Activated naive CD4-positive, alpha-beta T cell treated with Interleukin-2 at 50 U/mL for 16 hours (primary cell): ENCODE measurements at regions not wholly inside any gene's neighbourhood (a gene's known extent, or its start where the extent isn't known, plus 50 kb on each side); places are given as distances from the start of the nearest gene placed in this dataset.

Experiments
- DNase-seq: peaks from one replicate; pipeline ENCODE4 v3.0.0-alpha.2; 2020

DNA sequence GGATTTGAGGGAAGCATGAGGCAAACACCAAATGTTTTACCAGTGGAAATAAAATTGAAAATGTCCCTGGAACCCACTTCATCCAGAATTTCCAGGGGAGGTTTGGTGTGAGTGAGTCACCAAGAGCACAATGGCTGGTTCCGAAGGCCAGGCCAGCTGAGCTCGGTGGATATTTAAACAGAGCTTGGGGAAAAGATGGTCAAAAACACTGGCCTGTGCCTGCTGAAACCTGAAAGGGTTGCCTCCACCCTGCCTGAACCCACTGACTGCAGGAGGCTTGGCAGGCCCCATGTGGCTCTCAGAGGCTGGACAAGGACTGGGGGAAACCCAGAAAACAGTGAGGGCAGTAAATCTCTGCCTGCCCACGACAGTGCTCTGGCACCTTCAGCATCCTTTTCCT lies 93.9 kb downstream of the TTC32 start:
- no peak for DNase-seq

DNA sequence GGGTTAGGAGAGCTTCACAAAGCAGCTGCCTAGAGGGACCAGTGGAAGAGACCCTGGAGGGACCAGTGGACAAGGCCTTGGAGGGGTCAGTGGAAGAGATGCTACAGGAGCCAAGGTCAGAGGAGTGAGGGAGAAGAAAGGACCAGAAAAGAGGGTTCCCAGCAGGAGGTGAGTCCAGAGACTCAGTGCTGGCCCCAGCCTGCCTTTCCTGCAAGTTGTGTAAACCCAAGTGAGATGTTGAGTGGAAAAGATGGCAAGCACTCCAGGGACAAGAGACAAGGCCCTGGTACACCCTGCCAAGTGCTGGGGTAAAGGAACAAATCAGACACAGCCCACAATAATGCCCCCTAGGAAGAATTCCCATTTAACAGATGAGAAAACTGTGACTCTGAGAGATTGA lies 94.4 kb downstream of the TTC32 start:
- DNase-seq: no peak

DNA sequence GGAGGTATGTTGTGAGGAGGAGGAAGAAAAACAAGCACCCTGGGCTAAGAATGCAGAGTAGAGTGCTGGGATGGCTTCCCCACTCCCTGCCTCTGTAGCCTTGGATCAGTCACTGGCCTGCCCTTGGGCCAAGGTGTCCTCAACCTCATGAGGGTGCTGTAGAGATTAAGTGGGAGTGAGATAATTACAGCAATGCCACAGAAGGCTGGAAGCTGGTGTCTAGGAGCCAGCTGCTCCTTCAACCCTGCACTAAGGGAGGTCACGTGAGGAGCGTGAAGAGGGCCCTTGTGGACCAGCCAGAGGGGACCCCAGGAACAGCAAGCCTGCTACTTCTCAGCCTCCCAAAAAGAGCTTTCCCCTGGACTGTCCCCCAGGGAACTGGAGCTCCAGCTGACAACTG lies 95.2 kb downstream of the TTC32 start:
- no peak for DNase-seq

DNA sequence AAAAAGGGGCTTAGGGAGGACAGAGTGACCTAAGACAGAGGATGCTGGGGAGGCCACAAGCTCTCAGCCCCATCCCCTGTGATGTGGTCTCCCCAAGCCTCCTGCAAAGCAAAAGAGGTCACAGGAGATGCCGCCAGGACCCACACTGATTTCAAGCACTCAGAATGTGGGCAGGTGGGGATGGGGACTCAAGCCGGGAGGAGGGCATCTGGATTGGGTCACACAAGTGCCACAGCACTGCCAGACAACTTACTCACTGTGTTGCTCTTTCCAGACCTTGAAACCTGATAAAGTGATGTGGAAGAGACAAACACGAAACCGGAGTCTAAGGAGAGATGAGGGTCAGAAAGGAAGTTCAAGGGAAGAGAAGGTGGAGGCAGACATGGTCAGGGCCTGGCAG lies 95.7 kb downstream of the TTC32 start:
- DNase-seq: no peak

DNA sequence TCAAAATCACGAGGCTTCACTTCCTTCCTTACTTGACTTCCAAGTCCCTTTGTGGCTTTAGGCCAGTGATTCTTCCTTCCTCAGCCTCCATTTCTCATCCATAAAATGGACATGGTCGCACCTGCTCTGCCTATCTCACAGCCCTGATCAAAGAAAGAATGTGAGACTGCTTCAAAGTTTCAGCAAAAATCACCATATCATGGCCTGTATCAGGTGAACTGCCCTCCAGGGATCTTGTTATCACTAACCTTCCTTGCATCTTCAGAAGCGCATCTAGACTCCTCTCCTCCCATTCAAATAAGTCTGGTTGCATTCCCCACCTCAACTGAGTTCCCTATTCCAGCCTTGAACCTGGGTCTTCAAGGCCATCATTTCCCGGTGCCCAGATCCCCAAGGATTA lies 96.5 kb downstream of the TTC32 start:
- no peak for DNase-seq

DNA sequence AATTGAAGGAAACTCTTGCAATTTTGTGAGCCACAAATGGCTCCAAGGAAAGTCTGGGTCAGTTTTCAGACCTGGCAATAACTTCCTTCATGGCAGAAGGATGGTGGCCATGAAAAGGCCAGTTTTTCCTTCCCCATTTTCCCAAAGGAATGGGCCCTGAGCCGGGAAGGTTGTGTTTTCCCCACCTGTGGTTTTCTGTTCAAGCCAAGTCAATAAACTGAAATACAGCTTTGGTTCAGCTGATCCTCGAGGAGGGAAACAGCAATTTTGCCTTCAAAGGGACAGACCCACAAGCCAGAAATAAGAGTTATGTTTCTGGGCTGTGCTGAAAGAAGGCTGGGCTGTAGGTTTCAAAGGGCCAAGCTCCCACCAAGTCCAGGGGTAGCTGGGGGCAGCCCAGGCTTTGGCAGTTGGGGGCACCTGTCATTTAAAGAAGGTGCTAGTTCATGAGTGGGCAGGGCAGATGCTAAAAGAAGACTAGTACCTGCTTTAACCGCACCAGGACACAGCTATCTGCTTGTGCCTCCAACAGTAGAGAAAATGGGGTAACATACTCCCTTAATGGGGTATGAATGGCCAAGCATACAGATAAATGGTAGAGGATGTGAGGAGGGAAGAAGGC lies 97.0 kb downstream of the TTC32 start:
- DNase-seq: no peak

DNA sequence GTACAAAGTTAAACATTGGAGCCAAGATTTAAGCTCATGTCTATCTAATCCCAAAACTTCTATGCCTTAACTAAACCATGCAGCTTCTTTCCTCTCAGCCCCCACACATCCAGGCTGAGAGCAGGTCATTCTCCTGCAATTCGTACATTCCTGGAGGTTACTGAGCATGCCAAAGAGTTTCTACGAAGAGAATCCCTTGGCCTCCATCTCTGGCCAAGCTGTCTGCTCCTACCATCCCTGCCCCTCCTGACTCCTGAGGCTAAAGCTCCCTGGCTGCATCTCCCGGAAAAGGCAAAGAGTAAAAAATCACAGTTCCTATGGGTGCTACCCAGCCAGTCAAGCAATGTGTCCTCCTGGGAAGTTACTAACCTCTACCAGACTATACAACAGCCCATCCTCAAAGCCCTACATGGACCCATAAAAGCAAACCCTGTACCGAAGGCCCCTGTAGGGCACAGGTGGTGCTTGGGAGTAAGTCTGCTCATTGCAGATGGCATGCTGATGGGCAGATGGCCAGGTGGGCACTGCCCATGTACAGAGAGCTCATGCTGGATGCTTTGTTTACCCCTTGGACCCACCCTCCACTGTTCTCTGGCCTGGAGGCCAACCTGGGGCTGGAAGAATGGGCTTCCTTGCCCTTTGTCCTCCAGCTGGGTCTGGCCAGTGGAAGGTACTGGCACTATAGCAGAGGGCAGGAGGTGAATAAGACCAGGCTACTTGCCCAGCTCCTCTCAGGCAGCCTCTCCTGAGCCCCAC lies 99.5 kb downstream of the TTC32 start:
- no peak for DNase-seq

DNA sequence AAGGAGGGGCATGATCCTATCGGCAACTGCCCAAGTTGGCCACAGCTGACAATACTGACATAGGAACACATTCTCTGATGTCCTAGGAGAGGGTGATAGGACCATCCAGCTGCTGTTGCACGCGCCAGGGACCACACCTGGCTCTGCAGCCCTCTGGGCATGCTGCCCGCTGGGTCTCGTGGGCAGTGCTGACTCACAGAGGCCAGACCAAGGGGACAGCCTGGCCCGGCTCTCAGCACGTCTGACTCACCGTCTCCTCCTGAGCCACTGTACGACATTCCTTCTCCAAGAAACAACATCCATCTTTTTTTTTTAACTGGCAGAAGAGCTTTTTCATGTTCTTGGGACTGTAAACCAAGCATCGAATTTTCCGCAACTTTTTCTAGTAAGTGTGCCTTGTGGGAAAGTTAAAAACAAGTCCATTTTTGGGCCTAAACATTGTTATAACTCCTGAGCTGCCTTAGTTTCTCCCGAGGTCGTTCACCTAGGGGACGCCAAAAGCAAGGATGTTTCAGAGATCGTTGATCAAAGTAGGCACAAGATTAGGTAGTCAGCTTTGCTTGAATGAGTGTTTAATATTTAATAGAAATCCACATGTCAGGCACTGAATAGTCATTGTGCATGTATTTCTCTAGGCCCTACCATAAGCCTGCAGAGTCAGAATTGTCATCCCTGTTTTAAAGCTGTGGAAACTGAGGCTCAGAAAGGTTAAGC lies 100.3 kb downstream of the TTC32 start:
- DNase-seq: no peak

DNA sequence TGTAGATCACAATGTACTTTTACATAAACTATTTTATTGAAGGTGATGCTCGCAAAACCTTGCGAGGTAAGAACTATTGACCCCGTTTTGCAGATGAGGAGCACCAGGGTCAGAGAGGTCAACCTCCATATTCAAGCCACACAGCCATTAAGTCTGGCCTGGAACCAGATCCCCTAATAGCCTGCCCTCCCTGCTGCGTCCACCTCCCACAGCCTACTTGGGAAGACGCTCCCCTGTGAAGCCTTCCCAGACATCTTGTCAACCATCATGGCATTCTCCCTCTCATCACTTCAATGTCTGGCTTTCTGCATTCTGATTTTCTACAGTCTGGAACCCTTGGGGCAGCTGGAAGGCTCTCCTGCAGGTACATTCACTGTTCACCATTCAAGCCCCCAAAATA lies 101.0 kb downstream of the TTC32 start:
- DNase-seq: no peak

DNA sequence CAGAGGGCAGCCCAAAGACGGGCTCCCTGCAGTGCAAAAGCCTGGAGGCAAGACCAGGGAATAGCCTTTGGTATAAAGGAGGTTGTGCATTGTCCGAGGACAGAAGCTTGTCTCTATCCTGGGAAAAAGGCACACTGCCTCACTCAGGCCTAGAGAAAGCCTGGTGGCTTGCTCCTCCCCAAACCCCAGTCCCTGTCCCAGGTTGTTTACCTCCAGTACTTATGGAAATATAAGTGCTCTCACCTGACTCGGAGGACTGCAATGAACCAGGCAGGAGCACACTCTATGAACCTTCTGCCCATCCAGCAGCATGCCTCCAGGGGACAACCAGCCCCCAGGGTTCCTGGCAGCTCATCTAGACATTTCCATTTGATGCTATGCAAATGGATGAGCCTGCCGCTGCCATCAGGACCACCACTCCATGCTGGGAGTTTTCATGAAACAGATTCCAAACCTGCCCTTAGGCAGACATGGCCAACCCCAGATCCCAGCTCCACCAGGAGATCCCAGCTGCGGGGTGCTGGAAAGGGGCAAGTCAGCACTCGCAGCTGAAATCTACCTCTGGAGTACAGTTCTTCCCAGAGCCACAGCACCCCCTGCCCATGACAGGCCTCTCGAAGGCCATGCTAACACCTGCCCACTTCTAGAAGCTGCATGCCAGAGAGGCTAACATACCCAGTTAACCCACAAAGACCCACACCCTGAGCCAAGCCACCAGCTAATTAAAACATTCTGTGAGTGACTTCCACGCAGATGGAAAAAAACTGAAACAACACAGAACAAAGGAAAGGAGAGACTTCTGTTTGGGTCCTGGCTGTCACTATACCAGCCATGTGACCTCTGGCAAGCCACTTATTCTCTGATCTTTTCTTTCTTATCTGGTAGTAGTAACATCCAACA lies 101.7 kb downstream of the TTC32 start:
- no peak for DNase-seq

DNA sequence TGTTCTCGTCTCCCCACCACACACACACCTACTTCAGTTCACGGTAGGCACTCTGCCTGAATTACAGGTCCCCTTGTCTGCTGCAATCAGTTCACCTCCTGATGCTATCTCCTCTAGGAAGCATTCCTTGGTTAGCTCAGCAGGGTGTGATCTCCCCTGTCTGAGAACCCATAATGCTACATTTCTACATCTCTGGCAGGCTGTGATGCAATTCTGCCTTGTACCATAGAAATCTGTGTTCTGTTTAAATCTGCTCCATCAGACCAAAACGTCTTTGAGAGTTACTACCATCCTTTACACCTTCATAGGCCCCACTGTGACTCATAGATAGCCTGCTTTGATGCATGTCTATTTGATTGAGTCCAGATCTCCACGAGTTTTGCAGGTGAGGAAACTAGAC lies 103.9 kb downstream of the TTC32 start:
- no peak for DNase-seq

DNA sequence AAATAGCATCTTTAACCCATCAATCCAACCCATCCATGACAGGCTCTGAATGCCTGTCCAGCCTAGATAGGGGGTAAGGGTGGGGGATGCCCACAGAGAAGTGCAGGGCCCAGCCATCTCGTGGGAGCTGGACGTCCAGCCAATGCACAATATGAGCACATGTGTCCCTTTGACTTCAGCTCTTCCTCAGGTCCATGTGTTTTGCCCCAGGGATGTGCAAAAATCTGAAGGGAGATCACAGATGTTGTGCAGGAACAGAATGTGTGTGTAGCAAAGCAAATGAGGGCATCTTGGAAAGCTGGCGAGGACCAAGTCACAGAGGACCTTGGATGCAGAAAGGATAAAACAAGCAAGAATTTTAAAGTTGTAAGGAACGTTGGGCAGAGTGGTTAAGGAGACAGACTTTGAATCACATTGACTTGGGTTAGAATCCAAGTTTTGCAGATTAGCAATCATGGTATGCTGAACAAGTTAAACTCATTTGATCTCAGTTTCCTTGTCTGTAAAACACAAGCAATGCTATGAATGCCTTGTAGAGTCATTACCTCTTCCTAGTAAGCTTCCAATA lies 104.5 kb downstream of the TTC32 start:
- DNase-seq: no peak

DNA sequence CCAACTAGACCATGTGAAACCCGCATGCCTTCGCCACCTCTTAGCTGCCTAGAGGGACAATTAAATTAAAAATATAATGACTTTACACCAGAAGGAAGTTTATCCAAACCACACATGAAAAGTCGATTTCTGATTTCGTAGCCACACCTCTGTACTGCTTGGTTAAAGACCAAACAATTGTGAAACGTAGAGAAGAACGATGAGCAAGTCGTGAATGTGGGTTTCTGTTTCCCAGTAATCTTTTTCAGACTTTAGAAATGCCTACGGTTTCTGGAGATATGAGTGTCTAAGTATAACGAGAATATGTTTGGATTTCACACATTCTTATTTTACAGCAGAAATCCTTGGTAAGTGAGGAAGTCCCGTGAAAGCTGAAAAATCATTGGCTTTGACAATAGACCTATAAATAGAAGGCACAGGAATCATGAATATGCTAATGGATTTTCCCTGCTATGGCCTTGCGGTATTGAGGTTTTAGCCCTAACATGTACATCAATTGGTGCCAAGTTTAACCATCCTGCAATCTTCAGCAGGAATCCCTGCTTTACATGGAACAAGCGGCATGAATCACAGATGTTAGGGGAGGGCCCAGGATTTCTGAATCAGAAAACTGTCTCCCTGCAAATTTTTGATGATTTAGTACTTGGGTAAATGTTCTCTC lies 105.6 kb downstream of the TTC32 start:
- no peak for DNase-seq

DNA sequence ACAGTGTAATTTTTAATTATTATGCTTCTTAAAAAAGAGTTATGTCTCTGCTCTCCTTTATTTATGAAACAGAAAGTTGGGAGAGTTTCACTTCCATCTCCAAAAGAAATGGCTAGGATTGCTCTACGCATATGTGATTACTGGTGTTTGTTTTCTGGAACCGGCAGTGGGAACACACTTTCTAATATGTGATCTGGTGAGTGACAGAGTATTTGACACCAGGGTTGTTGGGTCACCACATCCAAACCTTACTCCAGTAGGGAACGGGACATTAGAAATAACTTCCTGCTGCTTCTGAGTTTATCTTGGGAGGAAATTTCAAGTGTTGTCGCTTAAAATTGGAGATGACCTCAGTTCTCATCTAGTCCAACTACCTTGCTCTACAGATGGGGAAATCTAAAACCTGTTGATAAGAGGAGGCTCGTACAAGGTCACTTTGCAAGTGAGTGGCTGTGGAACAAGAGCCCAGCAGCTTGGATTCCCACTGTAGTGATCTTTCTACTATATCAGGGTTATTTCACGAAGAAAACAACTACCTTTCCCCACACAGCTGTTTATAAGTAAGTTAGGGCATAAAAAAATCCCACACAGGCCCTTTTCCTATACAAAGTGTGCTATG lies 108.5 kb downstream of the TTC32 start:
- no peak for DNase-seq

DNA sequence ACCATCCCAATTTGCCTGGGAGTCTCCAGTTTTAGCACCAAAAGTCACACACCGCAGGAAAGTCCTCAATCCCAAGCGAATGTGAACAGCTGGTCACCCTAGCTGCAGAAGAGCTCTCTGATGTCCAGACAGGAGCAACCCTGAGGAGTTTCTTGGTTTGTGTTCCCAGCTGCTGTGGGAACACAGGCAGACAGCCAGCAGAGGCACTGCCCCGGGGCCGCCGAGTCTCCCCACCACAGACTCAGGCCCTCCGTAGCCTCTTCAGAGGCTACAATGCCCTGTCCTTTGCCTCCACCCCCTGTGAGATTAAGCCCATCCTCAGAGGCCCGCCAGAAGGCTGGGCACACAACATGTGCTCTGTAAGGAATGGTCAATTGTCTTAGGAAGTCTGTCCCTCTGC lies 111.5 kb downstream of the TTC32 start:
- DNase-seq: no peak

DNA sequence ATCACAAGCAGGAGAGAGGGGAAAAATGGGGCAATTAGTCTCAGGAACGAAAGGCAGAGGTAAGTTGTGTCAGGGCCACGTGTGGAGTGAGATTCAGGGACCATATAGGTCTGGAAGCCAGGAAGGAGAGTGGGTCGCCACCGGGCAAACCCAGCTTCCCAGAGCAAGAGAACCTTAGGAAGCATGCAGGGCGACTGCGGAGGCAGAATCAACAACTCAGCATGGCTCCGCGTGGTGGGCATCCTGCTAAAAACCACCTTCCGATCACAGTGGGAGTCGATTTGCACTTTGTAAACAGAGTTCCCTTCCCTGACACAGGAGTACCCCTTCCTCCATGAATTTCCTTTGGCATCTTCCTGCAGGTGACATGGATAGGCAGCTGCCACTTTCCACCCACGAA lies 114.6 kb downstream of the TTC32 start:
- DNase-seq: no peak

DNA sequence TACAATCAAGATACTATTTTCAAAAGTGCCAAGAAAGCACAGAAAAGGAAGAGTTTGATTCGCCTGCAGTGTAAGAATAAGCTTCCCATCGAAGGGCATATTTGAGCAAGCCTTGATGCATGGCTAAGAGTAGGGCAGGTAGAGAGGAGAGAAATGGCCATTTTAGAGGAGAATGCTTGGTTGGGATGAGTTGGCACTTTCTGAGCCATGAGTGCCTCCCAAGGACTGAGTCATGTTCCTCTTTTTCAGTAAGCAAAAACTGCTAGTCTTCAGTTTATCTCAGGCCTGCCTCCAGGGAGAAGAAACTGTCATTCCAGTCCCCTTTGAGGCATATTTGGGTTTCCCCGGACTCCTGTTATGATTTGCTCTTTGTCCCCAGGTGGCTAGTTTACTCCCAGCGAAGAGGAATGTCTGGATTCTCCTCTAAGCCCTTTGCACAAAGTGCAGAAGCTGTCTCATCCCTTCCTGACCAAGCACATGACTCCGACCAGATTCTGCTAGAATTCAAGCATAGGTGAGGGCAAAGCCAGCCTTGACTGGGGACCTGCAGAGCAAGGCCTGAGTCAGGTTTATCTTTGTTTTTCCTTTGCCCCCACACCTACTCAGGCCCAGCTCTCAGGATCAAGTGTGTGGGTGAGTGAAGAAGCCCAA lies 115.2 kb downstream of the TTC32 start:
- DNase-seq: no peak

DNA sequence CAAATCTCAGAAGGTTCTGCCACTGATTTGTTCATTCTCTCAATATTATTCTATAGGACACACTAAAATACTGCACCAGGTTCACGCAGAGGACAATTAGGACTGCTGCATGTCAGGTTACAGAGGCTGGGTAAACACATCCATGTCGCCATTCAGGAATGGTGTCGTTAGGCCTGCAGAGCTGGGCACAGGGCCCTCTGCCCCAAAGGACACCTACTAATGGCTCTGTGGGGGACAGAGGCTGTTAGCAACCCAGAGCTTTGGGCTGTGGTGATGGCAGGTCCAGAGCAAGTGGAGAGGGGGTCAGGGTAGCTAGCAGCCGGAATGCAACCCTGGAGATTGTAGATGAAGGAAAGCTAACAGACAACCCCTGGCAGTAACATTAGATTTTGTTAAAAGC lies 115.9 kb downstream of the TTC32 start:
- DNase-seq: no peak

DNA sequence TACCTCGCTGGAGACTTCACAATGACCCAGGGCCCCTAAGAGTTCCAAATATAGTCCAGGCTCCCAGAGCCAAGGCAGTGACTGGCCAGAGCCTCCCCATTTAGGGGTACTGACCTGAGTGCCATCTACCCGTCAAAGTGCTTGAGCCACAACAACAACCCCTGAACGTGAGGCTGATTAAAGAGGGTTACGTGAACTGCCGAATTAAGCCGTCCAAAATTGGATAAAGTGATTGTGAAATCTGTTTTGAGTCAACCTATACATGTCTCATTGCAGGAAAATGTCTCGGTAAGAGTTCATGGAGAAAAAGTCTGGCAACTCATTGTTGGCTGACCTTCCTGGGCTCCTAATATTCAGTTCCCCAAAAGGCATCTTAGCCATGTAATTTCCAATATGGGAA lies 116.3 kb downstream of the TTC32 start:
- DNase-seq: no peak

DNA sequence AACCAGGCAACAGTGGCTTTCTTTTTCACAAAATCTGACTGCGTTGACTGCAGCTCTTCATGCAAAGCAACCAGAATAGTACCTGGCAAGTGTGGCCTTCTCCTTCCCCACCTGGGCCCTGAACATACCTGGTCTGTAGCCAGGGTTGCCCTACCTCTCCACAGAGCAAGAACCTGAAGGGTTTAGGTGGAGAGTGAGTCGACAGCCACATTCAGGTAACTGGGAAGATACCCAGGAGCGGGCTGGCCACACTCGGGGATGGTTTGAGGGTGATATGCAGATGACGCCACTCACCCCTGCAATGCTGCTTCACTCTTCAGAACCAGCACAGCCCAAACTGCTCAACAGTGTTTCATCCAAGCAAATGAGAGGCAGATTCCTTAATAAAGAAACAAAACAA lies 117.3 kb downstream of the TTC32 start:
- DNase-seq: no peak

DNA sequence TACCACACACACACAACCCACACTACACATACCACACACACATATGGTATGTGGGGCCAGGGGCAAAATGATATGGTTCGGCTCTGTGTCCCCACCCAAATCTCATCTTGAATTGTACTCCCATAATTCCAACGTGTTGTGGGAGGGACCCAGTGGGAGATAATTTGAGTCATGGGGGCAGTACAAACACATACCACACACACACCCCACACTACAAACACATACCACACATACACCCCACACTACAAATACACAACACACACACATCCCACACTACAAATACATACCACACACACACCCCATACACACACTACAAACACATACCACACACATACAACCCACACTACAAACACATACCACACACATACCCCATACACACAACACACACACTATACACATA lies 117.8 kb downstream of the TTC32 start:
- no peak for DNase-seq
